HG02610 (cell line): ENCODE measurements at regions not wholly inside any gene's neighbourhood (a gene's known extent, or its start where the extent isn't known, plus 50 kb on each side); places are given as distances from the start of the nearest gene placed in this dataset.
"Not testable (repeated sequence)": the region's sequence is repeated elsewhere in the genome, so short reads cannot be mapped to it uniquely, and the experiment has no call there.

Source experiments
- ATAC-seq: cut with Tn5 transposase; IDR thresholded peaks from one replicate; pipeline ENCODE4 v1.9.1; 2021; ENCODE audit warnings: mild to moderate bottlenecking, moderate library complexity; ENCODE audit not compliant: unreplicated experiment

- no peak for ATAC-seq
These were observed 109.6 kb downstream of the KCNJ2 start for GRCh38 chr17:70278844-70279462.

DNA sequence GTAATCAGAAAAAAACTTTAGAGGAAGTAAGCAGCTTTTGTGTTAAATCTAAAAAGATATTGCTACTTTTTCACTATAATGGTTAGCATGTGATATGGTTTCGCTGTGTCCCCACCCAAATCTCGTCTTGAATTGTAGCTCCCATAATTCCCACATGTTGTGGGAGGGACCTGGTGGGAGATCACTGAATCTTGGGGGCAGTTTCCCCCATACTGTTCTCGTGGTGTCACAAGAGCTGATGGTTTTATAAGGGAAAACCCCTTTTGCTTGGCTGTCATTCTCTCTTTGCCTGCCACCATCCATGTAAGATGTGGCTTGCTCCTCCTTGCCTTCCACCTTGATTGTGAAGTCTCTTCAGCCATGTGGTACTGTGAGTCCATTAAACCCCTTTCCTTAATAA is 117.1 kb downstream of the KCNJ2 start:
- no peak for ATAC-seq

- no peak for ATAC-seq
These were observed 119.4 kb downstream of the KCNJ2 start for GRCh38 chr17:70288540-70289290.

DNA sequence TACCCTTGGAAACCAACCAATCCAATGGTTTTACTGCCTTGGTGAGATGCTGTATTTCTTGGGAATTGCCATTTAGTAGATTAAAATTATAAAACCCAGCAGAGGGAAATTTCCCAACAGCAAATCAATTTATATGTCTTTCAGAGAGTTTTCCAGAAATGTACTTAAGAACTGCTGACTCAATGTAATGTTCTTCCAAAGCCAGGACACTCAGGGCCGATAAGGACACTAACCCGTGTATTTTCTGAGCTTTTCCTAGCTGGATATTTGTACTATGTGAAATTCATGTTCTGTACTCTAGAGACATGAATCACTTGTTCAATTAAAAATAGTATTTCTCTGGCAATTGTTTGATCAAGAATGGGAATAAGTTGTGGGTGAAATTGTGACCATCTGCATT is 121.4 kb downstream of the KCNJ2 start:
- no peak for ATAC-seq

GRCh38 chr17:70292366-70292765 is 123.0 kb downstream of the KCNJ2 start:
- no peak for ATAC-seq

DNA sequence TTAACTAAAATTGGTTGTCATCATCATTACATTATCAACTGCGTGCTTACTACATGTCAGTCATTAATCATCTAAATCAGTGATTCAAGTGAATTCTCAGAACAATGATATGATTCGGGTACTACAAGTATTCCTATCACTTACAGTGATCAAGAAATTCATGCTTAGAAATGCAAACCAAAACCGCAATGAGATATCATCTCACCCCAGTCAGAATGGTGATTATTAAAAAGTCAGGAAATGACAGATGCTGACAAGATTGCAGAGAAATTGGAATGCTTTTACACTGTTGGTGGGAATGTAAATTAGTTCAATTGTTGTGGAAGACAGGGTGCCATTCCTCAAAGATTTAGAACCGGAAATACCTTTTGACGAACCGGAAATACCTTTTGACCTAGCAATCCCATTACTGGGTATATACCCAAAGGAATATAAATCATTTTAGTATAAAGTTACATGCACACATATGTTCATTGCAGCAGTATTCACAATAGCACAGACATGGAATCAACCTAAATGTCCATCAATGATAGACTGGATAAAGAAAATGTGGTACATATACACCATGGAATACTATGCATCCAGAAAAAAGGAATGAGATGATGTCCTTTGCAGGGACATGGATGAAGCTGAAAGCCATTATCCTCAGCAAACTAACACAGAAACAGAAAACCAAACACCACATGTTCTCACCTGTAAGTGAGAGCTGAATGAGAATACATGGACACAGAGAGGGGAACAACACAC is 124.4 kb downstream of the KCNJ2 start:
- not testable (repeated sequence) for ATAC-seq

GRCh38 chr17:70295329-70295728 is 126.0 kb downstream of the KCNJ2 start:
- ATAC-seq, result no peak

- no peak for ATAC-seq
These were observed 126.4 kb downstream of the KCNJ2 start for GRCh38 chr17:70295731-70296130.

- no peak for ATAC-seq
These were observed 127.1 kb downstream of the KCNJ2 start for GRCh38 chr17:70296456-70296855.

GRCh38 chr17:70297397-70297796 is 128.1 kb downstream of the KCNJ2 start:
- no peak for ATAC-seq

DNA sequence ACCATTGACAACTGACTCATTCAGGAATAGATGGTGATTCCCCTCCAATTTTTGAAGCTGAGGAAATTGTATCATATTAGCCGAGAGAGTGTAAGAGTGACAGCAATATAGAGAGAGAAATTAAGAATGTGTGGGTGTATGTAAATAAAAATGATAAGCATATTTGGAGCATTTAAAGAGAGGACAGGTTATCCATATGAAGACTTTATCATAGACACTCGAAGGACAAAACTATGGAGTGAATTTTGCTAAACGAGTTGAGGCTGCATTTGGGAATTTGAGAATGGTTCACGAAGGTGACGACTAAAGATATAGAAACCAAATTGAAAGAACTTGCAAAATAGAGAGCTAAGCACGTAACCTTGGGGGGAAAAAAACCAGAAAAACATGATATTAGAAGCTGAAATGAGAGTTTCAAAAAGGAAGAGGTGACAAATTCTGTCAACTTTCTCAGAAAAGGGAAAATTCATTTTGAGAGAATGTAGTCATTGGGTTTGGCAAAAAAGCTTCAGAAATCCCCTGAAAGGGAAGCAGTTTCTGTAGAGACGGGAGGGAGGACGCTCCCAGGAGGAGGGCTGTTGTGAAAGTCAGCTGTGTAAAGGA is 129.7 kb downstream of the KCNJ2 start:
- ATAC-seq, result no peak

GRCh38 chr17:70307430-70308225 is 138.3 kb downstream of the KCNJ2 start:
- ATAC-seq, result no peak

DNA sequence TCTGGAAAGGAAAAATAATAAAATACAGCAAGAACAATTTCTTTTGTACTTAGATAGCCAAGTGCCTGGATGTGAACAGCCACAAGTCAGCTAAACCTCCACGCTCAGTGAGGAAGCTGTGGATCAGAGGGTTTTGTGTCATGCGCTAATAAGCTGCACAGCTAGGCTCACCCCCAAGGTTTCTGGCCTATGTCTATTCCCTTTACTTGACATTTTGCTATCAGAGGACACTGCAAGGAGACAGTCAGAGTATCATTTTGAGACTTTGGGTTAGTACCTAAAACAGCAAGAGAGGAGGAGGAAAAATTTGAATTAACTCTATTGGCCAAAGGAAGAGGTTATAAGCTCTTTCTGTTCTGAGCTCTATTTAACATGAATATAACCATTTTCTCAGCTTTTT is 139.3 kb downstream of the KCNJ2 start:
- ATAC-seq, result no peak

GRCh38 chr17:70310221-70310672 is 140.9 kb downstream of the KCNJ2 start:
- no peak for ATAC-seq

GRCh38 chr17:70313086-70313852 is 143.9 kb downstream of the KCNJ2 start:
- ATAC-seq, result no peak

DNA sequence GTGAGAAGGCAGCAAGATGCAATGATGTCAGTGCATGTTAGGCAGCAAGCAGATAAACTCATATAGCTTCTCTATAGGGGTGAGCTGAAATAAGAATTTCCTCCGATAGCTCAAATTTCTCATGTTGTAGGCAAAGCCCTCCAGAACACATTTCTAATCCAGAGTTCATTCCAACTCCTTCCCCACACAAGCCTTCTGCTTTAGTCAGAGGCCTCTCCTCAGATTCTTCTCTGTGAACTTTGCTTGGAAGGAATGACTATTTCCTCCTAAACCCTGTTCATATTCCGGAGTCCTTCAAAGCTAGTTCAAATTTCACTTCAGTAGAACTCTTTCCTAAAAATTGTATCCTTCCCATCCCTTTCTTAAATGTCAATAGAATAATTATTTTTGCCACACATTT is 144.8 kb downstream of the KCNJ2 start:
- ATAC-seq, result no peak

DNA sequence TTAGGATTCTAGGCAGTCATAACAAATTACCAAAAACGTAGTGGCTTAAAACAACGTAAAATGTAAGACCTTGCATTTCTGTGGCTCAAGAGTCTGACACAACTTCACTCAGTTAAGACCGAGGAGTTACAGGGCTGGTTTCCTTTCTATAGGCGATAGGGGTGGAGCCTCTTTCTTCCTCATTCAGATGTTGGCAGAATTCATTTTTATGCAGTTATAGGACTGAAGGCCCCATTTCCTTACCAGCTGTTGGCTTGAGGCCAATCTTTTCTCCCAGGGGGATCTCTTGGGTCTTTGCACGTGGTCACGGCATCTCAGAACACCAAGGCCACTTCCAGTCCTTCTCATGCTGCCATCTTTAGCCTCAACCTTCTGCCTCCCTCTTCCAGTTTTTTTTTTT is 145.2 kb downstream of the KCNJ2 start:
- no peak for ATAC-seq

DNA sequence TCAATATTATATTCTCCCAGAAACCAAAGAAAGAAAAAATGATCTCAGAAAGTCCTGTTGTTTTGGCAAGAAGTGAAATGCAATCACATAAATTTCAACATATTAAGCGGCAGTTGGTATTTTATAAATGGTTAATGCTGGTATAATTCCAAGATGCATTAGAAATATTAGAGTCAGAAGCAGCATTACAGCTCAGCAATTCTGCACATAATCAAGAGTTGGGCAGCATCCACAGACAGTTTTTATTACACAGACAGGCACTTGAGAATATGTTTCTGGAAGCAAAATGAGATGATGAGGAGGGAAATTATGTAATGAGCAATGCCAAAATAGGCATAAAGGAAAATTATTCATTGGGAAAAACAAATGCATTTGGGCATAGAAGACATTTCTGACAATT is 148.1 kb downstream of the KCNJ2 start:
- no peak for ATAC-seq

GRCh38 chr17:70318051-70318450 is 148.7 kb downstream of the KCNJ2 start:
- no peak for ATAC-seq

GRCh38 chr17:70319516-70319915 is 150.2 kb downstream of the KCNJ2 start:
- no peak for ATAC-seq
